ENCODE measurements at regions not wholly inside any gene's neighbourhood (a gene's known extent, or its start where the extent isn't known, plus 50 kb on each side); places are given as distances from the start of the nearest gene placed in this dataset.

DNA sequence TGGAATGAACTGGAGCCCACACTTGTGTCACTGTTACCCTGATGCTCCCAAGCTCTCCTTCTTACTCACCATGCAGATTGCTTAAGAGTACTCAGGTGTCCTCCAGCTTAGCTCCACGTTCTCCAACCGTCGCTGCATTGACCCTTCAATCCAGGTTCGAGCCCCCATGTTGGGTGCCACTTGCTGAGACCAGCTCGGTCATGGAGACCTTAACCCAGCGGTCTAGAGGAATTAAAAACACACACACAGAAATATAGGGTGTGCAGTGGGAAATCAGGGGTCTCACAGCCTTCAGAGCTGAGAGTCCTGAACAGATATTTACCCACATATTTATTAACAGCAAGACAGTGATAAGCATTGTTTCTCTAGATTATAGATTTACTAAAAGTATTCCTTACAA lies 229.1 kb upstream of the APCDD1 start:
- no peak for DNase-seq (ENCODE audit: low spot score)

DNA sequence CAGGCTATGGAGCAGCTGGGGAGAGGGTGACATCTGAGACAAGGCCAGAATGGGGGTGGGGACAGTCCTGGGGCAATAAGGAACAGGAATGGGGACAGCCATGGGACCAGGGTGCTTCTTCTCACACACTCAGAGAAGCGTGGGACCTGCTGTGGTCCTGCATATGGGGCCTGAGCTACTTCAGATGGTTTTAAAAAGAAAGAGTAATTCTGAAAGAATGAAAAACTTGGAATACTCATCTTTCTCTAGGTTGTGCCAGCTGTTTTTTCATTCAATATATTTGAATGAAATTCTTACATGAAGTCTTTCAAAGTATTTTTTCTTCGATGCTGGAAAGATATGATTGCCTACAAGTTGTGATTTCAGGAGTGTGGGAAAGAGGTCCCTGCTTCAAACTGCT lies 227.5 kb upstream of the APCDD1 start:
- no peak for DNase-seq (ENCODE audit: low spot score)

- no peak for DNase-seq (ENCODE audit: low spot score)
These were observed 226.1 kb upstream of the APCDD1 start for GRCh38 chr18:10228326-10228725.

DNA sequence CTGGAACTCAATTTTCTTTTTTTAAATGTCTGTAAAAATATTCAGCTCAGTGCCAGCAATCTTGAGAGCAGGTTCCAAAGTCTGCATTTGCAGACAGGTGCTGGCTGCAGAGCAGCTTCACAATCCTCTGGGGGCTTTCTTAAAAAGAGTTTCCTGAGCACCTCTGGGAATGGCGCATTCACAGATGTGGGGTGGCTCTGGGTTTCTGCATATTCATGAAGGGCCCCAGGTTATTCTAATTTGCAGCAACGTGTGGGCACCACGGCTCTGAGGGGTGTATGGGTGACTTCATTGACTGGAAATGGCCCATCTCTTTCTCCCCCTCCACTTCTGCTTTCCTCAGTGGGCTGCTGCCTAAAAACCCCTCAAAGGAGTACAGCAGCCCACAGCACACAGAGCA lies 225.0 kb upstream of the APCDD1 start:
- DNase-seq (ENCODE audit: low spot score), result no peak

DNA sequence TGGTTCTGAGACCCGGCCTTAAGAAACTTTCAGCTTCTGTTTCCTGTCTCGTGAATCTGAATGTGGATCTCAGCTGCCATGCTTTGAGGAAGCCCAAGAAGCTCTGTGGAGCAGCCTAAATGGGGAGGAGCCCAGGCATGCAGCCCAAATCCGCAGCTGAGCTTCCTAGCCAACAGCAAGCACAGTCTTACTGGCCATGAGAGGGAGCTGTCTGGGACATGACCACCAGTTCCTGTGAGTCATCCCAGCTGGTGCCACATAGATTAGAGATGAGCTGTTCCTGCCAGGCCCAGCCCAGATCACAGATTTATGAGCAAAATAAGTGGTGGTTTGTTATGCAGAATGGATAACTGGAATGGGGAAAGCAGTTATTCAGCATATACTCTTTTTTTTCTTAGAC lies 224.4 kb upstream of the APCDD1 start:
- DNase-seq (ENCODE audit: low spot score), result peak; percentile 65

DNA sequence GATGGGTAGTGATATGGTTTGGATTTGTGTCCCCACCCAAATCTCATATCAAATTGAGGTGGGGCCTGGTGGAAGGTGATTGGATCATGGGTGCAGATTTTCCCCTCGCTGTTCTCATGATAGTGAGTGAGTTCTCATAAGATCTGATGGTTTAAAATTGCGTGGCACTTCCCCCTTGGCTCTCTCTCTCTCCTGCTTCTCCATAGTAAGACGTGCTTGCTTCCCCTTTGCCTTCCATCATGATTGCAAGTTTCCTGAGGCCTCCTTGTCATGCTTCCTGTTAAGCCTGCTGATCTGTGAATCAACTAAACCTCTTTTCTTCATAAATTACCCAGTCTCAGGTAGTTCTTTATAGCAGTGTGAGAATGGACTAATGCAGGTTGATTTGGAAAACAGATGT lies 223.2 kb upstream of the APCDD1 start:
- DNase-seq (ENCODE audit: low spot score), result no peak

DNA sequence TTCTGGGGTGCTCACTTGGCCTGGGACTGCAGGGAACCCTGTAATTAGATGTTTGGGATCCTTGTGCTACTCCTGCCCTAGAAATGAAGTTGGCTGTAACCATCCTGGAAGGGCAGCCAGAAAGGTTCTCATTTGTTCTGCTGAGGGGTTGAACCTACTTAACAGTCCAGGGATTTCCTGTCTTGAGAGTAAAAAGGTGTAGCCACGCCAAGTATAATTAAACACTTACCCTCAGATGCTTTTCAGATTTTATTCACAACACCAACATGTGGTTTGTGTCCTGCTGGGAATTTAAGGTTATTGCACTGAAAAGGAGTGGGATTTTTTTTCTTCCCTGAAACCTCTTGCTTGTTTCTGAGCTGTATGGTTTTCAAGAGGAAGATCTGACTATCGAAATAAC lies 222.4 kb upstream of the APCDD1 start:
- no peak for DNase-seq (ENCODE audit: low spot score)

DNA sequence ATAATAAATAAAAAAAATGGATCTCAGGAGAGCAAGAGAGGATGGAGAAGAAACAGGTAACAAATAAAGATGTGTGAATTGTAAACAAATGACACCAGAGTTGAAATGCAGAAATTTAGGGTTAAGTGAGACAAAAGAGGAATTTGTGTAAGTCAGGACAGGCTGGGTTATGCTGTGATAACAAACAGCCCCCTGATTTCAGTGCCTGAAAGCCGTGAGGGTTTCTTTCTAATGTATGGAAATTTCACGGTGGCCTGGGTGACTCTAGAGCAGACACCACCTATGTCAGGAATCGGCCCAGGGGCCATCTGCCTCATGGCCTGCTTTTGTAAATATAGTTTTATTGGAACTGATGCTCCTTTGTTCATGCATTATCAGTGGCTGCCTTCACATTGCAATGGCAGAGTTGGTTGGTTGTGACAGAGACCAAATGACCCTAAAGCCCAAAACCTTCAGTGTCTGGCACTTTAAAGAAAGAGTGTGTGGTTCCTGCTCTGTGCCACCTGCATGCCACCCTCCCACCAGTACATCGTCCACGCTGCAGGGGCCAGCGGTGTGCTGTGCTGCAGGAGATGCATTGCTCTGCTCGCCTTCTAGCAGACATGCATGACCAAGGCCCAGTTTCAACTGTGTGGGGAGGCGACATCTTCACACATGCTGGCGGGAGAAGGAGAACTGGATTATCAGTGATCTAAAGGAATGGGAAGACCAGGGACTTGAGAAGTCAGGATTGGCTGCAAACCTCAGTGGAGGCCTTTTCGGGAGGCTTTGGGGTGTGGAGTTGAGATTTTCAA lies 221.2 kb upstream of the APCDD1 start:
- no peak for DNase-seq (ENCODE audit: low spot score)

DNA sequence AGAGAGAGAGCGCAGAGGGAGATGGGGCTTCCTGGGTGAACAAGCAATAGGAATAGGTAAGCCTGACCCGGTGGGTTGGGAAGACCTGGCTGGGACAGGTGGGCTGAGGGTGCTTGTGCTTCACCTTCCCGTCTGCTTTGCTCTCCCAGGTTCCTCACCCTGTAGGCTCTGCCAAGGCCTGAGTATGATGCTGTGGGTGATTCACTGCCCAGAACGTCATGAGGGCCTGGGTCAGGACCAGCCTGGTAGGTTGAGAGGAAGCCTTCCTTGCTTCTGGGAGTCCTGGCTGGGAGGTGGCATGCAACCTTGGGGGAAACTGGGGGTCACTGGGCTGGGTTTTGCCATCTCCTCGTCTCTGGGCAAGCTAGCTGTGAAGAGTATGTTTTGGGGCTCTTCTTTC lies 220.2 kb upstream of the APCDD1 start:
- DNase-seq (ENCODE audit: low spot score), result no peak

DNA sequence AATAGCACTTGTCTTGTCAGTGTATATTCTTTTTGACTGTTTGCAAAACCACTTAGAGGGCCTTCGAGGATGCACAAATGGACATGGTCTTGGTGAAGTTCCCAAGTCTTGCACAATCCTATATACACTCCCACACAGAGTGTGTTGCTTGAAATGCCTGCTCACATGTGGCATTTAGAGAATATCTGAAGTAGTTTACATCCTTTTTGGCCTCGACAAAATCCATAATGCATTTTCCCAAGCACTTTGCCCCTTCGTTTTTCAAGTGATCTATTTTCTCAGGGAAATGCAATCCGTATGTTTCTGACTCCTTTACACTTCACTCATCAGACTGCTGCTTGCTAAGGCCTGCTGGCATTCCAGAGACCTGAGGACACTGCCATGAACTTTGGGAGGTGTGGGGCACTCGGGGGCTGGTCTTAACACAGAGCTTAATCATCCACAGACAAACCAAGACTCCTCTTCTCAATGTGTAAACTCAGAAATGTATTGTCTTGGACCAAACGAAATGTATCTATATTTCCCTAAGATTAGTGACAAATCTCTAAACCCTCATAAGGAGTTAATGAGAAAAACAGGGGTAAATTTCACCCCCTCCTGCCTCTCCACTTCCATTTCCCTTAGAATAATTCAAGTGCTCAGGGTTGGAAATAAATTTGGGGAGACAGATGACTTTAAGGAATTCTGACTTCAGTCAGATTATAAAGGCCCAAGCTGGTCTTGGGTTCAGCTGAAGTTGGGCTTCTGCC lies 219.3 kb upstream of the APCDD1 start:
- no peak for DNase-seq (ENCODE audit: low spot score)

DNA sequence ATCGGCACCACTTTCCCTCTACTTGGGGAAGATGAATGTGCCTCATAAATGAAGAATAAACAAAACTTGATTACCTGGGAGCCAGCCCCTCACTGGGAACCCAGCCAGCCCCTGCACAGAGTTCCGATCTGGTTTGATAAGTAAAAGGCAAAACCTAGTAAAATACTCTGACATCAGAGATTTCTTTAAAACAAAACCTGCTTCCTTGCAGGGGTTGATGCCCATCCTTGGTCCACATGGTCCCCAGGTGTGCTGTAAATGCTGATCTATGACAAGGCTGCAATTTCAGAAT lies 218.8 kb upstream of the APCDD1 start:
- no peak for DNase-seq (ENCODE audit: low spot score)

DNA sequence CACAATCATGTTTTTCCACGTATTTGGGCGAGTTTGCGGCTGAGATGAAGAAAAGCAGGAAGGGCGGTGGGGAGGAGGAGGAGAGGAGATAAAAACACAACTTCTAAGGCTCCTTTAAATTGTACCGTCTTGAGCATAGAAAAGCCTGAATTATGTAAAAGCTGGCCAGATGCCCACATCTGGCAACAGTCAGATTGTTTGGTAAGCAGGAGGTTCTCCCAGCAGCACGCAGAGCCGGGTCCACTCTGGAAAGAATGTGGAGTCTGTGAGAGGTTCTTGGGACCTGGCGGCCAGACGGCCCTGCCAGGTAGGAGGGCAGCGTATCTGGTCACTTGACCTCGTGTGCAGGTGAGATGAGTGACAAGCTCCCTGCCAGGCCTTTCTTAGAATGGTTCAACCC lies 215.3 kb upstream of the APCDD1 start:
- DNase-seq (ENCODE audit: low spot score), result no peak

- DNase-seq (ENCODE audit: low spot score), result no peak
These were observed 214.3 kb upstream of the APCDD1 start for GRCh38 chr18:10239991-10240634.

DNA sequence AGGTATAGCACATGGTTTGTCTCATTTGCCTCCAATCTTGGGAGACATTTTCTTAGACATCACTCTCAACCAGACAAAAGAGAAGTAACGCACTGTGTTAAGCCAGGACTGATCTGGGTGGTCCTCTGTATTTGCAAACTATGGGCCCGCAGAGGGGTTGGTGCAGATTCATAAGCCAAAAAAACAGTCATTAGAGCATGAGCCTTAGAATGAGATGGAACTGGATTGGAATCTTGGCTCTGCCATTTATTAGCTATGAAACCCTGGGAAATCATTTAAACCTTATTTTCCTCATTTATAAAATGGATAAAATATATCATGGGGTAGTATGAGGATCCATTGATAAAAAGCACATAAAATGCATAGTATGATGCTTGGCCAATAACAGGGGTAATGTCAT lies 213.5 kb upstream of the APCDD1 start:
- DNase-seq (ENCODE audit: low spot score), result no peak

GRCh38 chr18:10241579-10241978 lies 212.9 kb upstream of the APCDD1 start:
- no peak for DNase-seq (ENCODE audit: low spot score)

DNA sequence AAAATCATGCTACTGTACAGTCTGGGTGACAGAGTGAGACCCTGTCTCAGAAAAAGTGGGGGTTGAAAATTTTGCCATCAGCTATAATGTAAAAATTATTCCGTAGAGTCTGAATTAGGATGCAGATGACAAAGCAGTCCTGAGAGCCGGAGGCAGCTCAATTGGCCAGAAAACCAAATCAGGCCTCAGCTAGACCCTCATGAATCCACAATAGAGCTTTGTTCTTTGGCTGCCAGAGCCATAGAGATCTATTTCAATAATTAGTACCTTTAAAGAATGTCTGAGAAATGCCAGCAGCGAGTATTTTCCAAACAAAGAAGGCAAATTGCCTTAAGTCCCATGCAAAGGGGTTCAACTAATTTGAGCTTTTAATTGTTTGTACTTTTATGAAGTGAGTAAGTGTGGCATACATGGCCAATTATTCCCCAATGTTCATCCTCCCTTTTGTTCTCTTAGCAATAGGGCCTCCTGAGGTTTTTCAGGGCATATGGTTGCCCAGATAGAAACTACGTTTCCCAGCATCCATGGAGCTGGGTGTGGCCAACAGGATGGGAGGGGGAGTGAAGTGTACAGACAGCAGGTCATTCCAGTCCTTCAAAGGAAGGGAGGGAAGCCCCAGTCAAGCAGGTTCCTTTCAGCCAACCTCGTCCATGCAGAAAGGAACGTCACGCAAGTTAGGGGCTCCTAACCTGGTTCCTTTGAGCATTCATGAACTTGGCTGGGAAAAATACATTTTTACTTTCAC lies 211.3 kb upstream of the APCDD1 start:
- no peak for DNase-seq (ENCODE audit: low spot score)

DNA sequence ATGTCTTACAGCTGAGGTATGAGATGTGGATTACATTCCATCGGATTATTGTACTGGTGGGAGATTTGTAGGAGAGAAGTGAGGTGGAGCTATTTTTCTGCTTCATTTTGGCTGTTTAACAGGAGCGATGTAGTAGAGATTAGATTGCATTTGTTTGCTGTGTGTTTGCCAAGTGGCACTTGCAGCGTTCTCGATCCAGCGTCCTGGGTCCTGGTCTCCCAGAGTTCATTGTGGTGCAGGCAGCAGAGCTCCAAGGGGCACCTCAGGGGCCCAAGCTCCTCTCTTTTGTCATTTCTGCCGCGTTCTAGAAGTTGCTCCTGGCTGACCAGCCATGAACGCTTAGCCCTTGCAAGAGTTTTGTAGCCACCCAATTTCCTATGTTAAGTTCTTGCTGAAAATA lies 210.1 kb upstream of the APCDD1 start:
- no peak for DNase-seq (ENCODE audit: low spot score)

DNA sequence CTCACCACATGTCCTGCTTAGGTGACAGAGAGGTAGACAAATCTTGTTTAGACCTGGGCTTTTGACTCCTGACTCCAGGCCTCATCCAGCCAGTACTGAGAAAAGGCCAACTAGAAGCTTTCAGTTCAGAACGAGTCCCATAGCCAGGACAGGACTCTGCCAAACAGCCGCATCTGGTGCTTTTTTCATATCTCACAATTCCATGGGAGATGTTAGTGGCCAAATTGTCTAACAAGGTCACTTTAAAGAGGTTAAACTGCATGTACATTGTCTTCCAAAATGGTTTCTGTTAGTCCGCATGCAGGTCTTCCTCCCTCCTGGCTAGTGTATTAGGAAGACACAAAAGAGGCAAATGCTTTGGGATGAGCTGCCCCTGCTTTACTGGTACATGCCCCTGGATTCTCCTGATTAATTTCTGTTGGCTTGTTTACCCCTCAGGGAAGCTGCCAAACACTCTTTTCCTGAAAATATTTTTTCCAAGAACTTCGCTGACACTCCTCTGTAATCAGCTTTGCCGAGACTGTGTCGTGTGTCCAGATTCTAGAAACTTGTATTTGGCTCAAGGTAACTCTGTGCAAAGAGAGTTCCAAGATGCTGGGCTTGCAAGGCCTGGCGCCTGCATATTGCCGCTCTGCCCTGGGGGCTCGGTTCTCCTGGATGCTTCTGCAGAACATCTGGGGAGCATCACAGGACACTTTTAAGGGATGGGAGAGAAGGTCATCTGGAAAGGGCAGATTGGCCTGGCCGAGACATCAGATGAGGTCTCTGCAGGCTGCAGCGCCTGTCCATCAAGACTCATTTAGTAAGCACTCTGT lies 209.2 kb upstream of the APCDD1 start:
- no peak for DNase-seq (ENCODE audit: low spot score)

- DNase-seq (ENCODE audit: low spot score), result no peak
These were observed 208.6 kb upstream of the APCDD1 start for GRCh38 chr18:10245846-10246175.

DNA sequence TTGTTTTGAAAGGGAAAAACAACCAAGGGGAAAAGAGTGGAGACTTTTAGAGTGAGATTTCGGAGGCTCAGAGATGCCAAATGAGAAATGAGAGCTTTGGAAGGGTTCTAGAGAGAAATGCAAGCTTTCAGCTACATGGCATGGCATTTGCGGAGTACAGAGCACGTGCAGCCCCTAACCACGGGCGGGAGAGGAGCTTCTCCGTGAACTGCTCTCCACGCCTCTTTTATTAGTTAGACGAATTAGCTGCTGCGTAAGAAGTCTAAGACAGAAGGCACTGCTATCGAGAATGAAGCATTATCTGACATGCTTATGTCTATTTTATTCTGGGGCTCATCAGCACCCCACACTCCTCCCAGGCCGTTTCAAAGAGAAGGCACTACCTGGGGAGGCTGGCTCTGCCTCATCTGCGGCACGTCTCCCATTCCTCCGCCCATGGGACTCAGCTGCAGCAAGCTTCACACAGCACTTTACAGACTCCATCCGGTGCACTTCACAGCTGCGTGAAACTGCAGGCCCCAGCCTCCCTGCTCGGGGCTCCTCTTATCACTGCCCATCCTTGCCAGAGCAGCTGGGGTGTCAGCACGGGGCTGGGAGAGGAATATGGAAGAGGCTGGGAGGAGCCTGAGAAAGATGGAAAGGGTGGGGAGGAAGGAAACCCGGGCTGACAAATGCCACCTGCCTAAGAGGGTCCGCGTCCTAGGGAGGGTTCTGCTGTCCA lies 207.3 kb upstream of the APCDD1 start:
- no peak for DNase-seq (ENCODE audit: low spot score)

DNA sequence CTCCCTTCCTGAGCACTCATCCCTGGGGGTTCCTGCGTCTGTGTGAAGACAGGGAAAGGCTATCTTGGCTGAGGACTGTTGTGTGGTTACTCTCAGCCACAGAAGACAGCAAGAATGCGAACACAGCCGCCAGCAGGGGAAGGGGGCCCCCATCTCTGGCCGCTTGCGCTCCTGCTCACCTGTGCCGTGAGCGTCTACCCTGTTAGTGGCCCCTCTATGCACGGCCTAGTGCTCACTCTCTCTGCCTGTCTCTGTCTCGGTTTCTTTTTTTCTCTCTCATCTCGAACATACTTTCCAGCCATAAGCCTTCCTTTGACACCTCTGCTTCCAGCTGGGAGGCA lies 206.7 kb upstream of the APCDD1 start:
- no peak for DNase-seq (ENCODE audit: low spot score)

GRCh38 chr18:10248738-10249137 lies 205.7 kb upstream of the APCDD1 start:
- no peak for DNase-seq (ENCODE audit: low spot score)

Measured in kidney capillary endothelial cell (primary cell).